GM23338 (cell line): ENCODE measurements at regions not wholly inside any gene's neighbourhood (a gene's known extent, or its start where the extent isn't known, plus 50 kb on each side); places are given as distances from the start of the nearest gene placed in this dataset.

Experiments
- EZH2phosphoT487 ChIP-seq: fragments of 200-600 bp; sonication (generic); IDR thresholded peaks from one replicate; pipeline ENCODE4 v1.8.1; 2018; ENCODE audit warnings: antibody characterized with exemption; ENCODE audit not compliant: unreplicated experiment
- POLR2AphosphoS5 ChIP-seq: IDR thresholded peaks from 2 replicates; pipeline ENCODE4 v1.6.1; 2016; ENCODE audit warnings: antibody characterized with exemption, low read depth
- TF ChIP-seq, protein P1 (sequence below), 2 experiments: fragments of 200-600 bp in 1 of 2; sonication (generic) in 1 of 2; conservative IDR thresholded peaks; 2 replicates each; pipeline versions ENCODE4 v1.5.1 to v1.6.1; 2016 to 2017; ENCODE audit warnings: antibody characterized with exemption in 2 of 2, low read depth in 2 of 2, mild to moderate bottlenecking in 2 of 2, moderate library complexity in 1 of 2
- TF ChIP-seq, protein P2 (sequence below): IDR thresholded peaks from 2 replicates; pipeline ENCODE4 v1.6.1; 2016; ENCODE audit warnings: antibody characterized with exemption
- TF ChIP-seq, protein P3 (sequence below): fragments of 250-450 bp; sonication (Bioruptor Pico); IDR thresholded peaks from 2 replicates; pipeline ENCODE4 v1.5.0; 2020; ENCODE audit warnings: mild to moderate bottlenecking, moderate library complexity

DNA sequence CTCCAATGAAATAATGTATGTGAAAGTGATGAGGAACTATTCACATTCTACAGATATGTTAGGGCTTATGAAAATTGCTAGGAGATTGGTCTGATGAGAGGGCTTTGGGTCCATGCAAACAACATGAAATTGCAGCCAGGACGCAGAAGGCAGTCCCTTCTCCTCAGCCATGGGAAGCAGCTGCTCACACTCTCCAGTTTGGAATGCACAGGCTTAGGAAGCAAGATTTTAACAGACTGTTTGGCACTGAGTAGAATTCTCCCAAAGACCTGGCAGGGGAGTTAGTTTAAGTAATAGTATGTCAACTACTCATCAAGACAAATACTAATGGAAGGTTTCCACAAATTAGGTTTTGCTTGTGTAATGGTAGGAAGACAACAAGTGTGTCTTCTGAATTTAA, 500.7 kb upstream of the ARRDC4 start:
- TF ChIP-seq, protein P1, sequence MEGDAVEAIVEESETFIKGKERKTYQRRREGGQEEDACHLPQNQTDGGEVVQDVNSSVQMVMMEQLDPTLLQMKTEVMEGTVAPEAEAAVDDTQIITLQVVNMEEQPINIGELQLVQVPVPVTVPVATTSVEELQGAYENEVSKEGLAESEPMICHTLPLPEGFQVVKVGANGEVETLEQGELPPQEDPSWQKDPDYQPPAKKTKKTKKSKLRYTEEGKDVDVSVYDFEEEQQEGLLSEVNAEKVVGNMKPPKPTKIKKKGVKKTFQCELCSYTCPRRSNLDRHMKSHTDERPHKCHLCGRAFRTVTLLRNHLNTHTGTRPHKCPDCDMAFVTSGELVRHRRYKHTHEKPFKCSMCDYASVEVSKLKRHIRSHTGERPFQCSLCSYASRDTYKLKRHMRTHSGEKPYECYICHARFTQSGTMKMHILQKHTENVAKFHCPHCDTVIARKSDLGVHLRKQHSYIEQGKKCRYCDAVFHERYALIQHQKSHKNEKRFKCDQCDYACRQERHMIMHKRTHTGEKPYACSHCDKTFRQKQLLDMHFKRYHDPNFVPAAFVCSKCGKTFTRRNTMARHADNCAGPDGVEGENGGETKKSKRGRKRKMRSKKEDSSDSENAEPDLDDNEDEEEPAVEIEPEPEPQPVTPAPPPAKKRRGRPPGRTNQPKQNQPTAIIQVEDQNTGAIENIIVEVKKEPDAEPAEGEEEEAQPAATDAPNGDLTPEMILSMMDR (conservative IDR thresholded peaks at IDR 0.05; ENCODE audit: low read depth in 2 of 2): no peak
- TF ChIP-seq EZH2phosphoT487 (no peak), POLR2AphosphoS5 (no peak)
- TF ChIP-seq, protein P2, sequence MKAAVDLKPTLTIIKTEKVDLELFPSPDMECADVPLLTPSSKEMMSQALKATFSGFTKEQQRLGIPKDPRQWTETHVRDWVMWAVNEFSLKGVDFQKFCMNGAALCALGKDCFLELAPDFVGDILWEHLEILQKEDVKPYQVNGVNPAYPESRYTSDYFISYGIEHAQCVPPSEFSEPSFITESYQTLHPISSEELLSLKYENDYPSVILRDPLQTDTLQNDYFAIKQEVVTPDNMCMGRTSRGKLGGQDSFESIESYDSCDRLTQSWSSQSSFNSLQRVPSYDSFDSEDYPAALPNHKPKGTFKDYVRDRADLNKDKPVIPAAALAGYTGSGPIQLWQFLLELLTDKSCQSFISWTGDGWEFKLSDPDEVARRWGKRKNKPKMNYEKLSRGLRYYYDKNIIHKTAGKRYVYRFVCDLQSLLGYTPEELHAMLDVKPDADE: no peak
- TF ChIP-seq, protein P3, sequence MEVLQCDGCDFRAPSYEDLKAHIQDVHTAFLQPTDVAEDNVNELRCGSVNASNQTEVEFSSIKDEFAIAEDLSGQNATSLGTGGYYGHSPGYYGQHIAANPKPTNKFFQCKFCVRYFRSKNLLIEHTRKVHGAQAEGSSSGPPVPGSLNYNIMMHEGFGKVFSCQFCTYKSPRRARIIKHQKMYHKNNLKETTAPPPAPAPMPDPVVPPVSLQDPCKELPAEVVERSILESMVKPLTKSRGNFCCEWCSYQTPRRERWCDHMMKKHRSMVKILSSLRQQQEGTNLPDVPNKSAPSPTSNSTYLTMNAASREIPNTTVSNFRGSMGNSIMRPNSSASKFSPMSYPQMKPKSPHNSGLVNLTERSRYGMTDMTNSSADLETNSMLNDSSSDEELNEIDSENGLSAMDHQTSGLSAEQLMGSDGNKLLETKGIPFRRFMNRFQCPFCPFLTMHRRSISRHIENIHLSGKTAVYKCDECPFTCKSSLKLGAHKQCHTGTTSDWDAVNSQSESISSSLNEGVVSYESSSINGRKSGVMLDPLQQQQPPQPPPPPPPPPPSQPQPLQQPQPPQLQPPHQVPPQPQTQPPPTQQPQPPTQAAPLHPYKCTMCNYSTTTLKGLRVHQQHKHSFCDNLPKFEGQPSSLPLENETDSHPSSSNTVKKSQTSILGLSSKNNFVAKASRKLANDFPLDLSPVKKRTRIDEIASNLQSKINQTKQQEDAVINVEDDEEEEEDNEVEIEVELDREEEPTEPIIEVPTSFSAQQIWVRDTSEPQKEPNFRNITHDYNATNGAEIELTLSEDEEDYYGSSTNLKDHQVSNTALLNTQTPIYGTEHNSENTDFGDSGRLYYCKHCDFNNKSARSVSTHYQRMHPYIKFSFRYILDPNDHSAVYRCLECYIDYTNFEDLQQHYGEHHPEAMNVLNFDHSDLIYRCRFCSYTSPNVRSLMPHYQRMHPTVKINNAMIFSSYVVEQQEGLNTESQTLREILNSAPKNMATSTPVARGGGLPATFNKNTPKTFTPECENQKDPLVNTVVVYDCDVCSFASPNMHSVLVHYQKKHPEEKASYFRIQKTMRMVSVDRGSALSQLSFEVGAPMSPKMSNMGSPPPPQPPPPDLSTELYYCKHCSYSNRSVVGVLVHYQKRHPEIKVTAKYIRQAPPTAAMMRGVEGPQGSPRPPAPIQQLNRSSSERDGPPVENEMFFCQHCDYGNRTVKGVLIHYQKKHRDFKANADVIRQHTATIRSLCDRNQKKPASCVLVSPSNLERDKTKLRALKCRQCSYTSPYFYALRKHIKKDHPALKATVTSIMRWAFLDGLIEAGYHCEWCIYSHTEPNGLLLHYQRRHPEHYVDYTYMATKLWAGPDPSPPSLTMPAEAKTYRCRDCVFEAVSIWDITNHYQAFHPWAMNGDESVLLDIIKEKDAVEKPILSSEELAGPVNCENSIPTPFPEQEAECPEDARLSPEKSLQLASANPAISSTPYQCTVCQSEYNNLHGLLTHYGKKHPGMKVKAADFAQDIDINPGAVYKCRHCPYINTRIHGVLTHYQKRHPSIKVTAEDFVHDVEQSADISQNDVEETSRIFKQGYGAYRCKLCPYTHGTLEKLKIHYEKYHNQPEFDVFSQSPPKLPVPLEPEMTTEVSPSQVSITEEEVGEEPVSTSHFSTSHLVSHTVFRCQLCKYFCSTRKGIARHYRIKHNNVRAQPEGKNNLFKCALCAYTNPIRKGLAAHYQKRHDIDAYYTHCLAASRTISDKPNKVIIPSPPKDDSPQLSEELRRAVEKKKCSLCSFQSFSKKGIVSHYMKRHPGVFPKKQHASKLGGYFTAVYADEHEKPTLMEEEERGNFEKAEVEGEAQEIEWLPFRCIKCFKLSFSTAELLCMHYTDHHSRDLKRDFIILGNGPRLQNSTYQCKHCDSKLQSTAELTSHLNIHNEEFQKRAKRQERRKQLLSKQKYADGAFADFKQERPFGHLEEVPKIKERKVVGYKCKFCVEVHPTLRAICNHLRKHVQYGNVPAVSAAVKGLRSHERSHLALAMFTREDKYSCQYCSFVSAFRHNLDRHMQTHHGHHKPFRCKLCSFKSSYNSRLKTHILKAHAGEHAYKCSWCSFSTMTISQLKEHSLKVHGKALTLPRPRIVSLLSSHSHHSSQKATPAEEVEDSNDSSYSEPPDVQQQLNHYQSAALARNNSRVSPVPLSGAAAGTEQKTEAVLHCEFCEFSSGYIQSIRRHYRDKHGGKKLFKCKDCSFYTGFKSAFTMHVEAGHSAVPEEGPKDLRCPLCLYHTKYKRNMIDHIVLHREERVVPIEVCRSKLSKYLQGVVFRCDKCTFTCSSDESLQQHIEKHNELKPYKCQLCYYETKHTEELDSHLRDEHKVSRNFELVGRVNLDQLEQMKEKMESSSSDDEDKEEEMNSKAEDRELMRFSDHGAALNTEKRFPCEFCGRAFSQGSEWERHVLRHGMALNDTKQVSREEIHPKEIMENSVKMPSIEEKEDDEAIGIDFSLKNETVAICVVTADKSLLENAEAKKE (CRISPR knock-in tag): no peak
